ENCODE measurements at regions not wholly inside any gene's neighbourhood (a gene's known extent, or its start where the extent isn't known, plus 50 kb on each side); places are given as distances from the start of the nearest gene placed in this dataset.
"Not testable (repeated sequence)": the region's sequence is repeated elsewhere in the genome, so short reads cannot be mapped to it uniquely, and the experiment has no call there.

DNA sequence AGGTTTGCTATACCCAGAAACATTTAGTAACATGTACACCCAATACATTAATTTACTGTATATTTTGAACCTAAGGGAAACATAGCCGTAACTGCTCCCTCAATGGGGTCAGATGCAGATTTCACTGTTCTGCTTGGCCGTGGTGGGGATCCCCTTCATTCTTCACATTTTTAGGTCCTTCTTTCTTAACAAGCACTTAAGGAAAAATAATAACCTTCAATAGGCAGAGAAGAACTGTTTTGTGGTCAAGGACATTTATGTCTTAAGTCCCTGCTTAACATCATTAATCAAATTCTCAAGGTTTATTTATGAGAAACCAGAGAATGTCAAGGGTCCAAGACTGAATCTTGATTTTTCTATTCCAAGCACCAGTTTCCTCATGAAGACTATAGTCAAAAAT lies 592.1 kb upstream of the ANKRD30A start:
- no peaks in the 10 kb centered on the region for H3K36me3 Mint-ChIP-seq (ENCODE audit: insufficient read depth in 2 of 2)
- H3K4me3 Mint-ChIP-seq, result no peak overlapping the region
- peaks cover 0 to 6% of the 10 kb centered on the region in 2 donors for H3K9me3 Mint-ChIP-seq
- ATAC-seq (replicated peaks in 1 of 2), result no peak
- no peak overlapping the region for H3K27ac Mint-ChIP-seq
- no peaks in the 10 kb centered on the region for H3K4me1 Mint-ChIP-seq (ENCODE audit: low read depth)
- H3K27me3 Mint-ChIP-seq (ENCODE audit: low read depth), result no peaks in the 10 kb centered on the region
- no peak for DNase-seq

DNA sequence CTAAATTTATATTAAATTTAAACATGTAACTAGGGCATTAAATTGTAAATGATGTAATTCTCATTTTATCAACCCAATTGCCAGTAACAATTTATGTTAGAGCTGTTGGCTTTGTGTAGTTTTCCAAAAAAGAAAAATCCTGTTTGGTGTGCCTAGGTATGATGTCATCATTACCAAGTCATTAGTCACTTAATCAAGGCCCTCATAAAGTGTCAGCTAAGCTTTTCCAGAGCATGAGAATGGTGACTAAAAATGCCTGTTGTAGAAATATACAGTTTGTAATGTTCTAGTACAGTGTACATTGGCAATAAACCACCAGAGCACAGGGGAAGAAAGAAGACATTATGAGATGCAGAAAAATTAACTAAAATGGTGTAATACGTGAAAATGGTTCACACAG lies 593.8 kb upstream of the ANKRD30A start:
- Mint-ChIP-seq H3K27me3 (ENCODE audit: low read depth) (no peaks in the 10 kb centered on the region), H3K9me3 (peaks cover 2 to 6% of the 10 kb centered on the region in 2 donors), H3K4me3 (no peak overlapping the region), H3K4me1 (ENCODE audit: low read depth) (no peaks in the 10 kb centered on the region), H3K36me3 (ENCODE audit: insufficient read depth in 2 of 2) (no peaks in the 10 kb centered on the region), H3K27ac (no peak overlapping the region)
- DNase-seq (no peak), ATAC-seq (replicated peaks in 1 of 2) (no peak)

DNA sequence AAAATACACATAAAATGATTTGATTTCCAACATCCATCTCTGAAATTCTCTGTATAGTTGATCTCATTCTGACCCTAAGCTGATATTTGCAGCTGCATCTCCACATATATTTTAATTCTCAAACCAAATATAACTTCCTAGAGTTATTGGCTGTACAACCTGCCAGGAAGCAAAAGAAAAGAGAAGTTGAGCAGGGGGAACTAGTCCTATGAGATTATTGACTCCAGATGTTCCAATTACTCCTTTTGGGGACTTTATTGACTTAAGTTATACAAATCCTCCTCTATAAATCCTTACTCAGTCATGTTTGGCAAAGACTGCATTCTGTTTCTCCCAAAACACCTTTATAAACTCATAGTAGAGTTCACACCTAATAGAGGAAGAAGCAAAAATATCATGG lies 599.4 kb upstream of the ANKRD30A start:
- H3K27ac Mint-ChIP-seq, result no peak overlapping the region
- DNase-seq (no peak), ATAC-seq (replicated peaks in 1 of 2) (no peak)
- H3K36me3 Mint-ChIP-seq (ENCODE audit: insufficient read depth in 2 of 2), result no peaks in the 10 kb centered on the region
- H3K4me3 Mint-ChIP-seq, result no peak overlapping the region
- H3K4me1 Mint-ChIP-seq (ENCODE audit: low read depth), result no peaks in the 10 kb centered on the region
- peaks cover 3 to 8% of the 10 kb centered on the region in 2 donors for H3K9me3 Mint-ChIP-seq
- H3K27me3 Mint-ChIP-seq (ENCODE audit: low read depth), result no peaks in the 10 kb centered on the region

DNA sequence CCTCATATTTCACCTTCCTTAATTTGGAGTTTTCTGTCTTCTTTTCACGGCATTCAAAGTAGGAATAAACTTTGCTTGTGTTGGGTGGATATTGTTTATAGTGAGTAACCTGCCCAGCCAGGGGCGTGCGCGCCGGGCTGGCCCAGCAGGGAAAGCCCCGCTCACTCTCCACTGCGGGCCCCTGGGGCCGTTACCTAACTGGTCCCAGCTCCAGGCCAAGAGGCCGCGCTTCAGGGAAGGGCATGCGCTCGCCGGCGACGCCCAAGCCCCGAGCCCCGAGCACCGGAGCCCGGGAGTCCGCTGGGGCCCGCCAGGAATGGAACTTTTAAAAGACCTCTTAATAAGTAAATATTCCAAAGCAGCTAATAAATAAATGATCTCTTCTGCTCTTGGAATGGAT lies 601.3 kb upstream of the ANKRD30A start:
- H3K27me3 Mint-ChIP-seq (ENCODE audit: low read depth); H3K36me3 Mint-ChIP-seq (ENCODE audit: insufficient read depth in 2 of 2); H3K4me3 Mint-ChIP-seq; H3K4me1 Mint-ChIP-seq (ENCODE audit: low read depth); ATAC-seq (replicated peaks in 1 of 2); H3K27ac Mint-ChIP-seq; DNase-seq: not testable (repeated sequence)
- H3K9me3 Mint-ChIP-seq, result peaks cover 3 to 13% of the 10 kb centered on the region in 2 donors

DNA sequence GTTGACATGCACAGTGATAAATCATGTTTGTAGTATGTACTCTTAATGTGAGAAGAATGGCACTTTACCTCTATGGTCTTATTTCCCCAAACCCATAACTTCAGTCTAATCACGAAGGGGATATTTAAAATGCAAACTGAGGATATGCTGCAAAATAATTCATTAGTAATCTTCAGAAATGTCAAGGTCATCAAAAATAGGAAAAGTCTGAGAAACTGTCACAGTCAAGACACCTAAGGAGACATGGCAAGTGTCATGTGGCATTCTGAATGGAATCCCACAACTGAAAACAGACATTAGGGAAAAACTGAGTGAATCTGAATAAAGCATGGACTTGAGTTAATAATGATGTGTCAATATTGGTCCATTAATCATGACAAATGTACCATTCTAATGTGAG lies 605.5 kb upstream of the ANKRD30A start:
- peaks cover 2 to 11% of the 10 kb centered on the region in 2 donors for H3K9me3 Mint-ChIP-seq

GRCh38 chr10:36516281-36516680 lies 609.1 kb upstream of the ANKRD30A start:
- H3K4me1 Mint-ChIP-seq (ENCODE audit: low read depth), result no peaks in the 10 kb centered on the region
- H3K27ac Mint-ChIP-seq, result no peak overlapping the region
- H3K36me3 Mint-ChIP-seq (ENCODE audit: insufficient read depth in 2 of 2), result no peaks in the 10 kb centered on the region
- no peaks in the 10 kb centered on the region for H3K27me3 Mint-ChIP-seq (ENCODE audit: low read depth)
- DNase-seq (no peak), ATAC-seq (replicated peaks in 1 of 2) (no peak)
- H3K9me3 Mint-ChIP-seq, result peaks cover 2 to 11% of the 10 kb centered on the region in 2 donors
- no peak overlapping the region for H3K4me3 Mint-ChIP-seq

More for the DNA sequence above, 605.5 kb upstream of the ANKRD30A start:
- H3K36me3 Mint-ChIP-seq (ENCODE audit: insufficient read depth in 2 of 2), result no peaks in the 10 kb centered on the region
- no peaks in the 10 kb centered on the region for H3K4me1 Mint-ChIP-seq (ENCODE audit: low read depth)
- ATAC-seq (replicated peaks in 1 of 2) (no peak), DNase-seq (no peak)
- H3K27me3 Mint-ChIP-seq (ENCODE audit: low read depth), result no peaks in the 10 kb centered on the region
- H3K4me3 Mint-ChIP-seq, result no peak overlapping the region
- H3K27ac Mint-ChIP-seq, result no peak overlapping the region

GRCh38 chr10:36515319-36515718 lies 610.1 kb upstream of the ANKRD30A start:
- no peaks in the 10 kb centered on the region for H3K36me3 Mint-ChIP-seq (ENCODE audit: insufficient read depth in 2 of 2)
- peaks cover 2 to 14% of the 10 kb centered on the region in 2 donors for H3K9me3 Mint-ChIP-seq
- H3K27ac Mint-ChIP-seq, result no peak overlapping the region
- H3K4me3 Mint-ChIP-seq, result no peak overlapping the region
- DNase-seq, result no peak
- no peak for ATAC-seq (replicated peaks in 1 of 2)
- no peaks in the 10 kb centered on the region for H3K4me1 Mint-ChIP-seq (ENCODE audit: low read depth)
- no peaks in the 10 kb centered on the region for H3K27me3 Mint-ChIP-seq (ENCODE audit: low read depth)

DNA sequence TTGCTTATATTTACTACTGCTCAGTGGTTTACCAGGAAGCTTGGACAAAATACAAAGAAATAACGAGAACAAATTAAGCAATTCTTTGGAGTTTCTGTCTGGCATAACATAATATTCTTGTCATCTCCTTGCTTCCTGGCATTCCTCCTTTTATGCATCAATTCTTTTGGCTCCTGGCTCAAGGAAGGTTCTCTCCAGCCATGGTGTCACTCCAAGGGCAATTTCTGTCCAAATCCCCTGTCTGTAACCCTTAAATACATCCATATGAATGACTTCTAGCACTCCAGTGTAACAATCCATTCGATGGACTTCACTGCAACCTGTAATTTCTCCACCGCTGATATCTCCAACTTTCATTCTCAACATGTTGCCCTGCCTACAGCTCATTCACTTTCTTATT lies 617.7 kb upstream of the ANKRD30A start:
- Mint-ChIP-seq H3K27ac (no peak overlapping the region), H3K4me1 (ENCODE audit: low read depth) (no peaks in the 10 kb centered on the region), H3K4me3 (no peak overlapping the region), H3K9me3 (peaks cover 3 to 14% of the 10 kb centered on the region in 2 donors), H3K36me3 (ENCODE audit: insufficient read depth in 2 of 2) (no peaks in the 10 kb centered on the region), H3K27me3 (ENCODE audit: low read depth) (no peaks in the 10 kb centered on the region)
- no peak for ATAC-seq (replicated peaks in 1 of 2)
- no peak for DNase-seq

GRCh38 chr10:36506697-36507496 lies 618.5 kb upstream of the ANKRD30A start:
- H3K27me3 Mint-ChIP-seq (ENCODE audit: low read depth), result no peaks in the 10 kb centered on the region
- no peak overlapping the region for H3K4me3 Mint-ChIP-seq
- H3K36me3 Mint-ChIP-seq (ENCODE audit: insufficient read depth in 2 of 2), result no peaks in the 10 kb centered on the region
- no peak for DNase-seq
- no peaks in the 10 kb centered on the region for H3K4me1 Mint-ChIP-seq (ENCODE audit: low read depth)
- H3K9me3 Mint-ChIP-seq, result peaks cover 3 to 14% of the 10 kb centered on the region in 2 donors
- no peak for ATAC-seq (replicated peaks in 1 of 2)
- H3K27ac Mint-ChIP-seq, result no peak overlapping the region

DNA sequence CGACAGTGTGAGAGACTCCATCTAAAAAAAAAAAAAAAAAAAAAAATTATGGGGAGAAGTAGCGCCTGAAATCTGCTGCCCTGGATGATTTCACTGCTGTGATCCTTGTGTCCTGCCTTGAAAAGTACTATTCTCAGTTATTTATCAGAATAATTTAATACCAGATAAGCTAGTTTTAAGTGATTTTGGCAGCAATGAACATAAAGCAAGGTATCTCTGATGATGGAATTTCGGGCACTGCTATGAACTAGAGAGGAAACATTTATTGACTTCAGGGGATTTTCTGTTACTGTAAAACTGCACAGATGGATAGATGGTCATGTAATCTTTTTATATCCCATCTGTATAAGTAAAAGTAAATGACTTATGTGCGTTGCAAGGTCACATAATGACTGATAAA lies 619.1 kb upstream of the ANKRD30A start:
- Mint-ChIP-seq H3K36me3 (ENCODE audit: insufficient read depth in 2 of 2) (no peaks in the 10 kb centered on the region), H3K27ac (no peak overlapping the region), H3K9me3 (peaks cover 3 to 12% of the 10 kb centered on the region in 2 donors), H3K27me3 (ENCODE audit: low read depth) (no peaks in the 10 kb centered on the region), H3K4me3 (no peak overlapping the region), H3K4me1 (ENCODE audit: low read depth) (no peaks in the 10 kb centered on the region)
- ATAC-seq (replicated peaks in 1 of 2), result no peak
- DNase-seq, result no peak

DNA sequence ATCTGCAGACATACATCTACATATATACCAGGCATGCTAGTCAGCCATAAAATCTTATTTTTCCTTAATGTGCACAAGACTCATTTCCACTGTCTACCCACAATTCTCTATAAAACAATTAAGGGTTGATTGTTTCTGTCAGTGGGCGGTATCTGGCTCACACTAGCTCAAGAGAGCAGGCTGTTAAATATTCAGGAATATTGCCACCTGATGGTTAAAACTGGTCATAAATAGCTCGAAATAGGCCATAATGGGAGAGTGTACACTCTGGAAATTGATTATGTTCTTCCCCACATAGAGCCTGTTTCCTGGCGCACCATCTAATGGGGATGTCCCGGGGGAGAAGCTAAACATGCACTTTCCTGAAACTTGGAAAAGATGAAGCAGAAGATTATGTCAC lies 620.6 kb upstream of the ANKRD30A start:
- H3K4me1 Mint-ChIP-seq (ENCODE audit: low read depth), result no peaks in the 10 kb centered on the region
- H3K27ac Mint-ChIP-seq, result no peak overlapping the region
- no peak for DNase-seq
- no peak overlapping the region for H3K4me3 Mint-ChIP-seq
- H3K36me3 Mint-ChIP-seq (ENCODE audit: insufficient read depth in 2 of 2), result no peaks in the 10 kb centered on the region
- no peak for ATAC-seq (replicated peaks in 1 of 2)
- peaks cover 3 to 9% of the 10 kb centered on the region in 2 donors for H3K9me3 Mint-ChIP-seq
- H3K27me3 Mint-ChIP-seq (ENCODE audit: low read depth), result no peaks in the 10 kb centered on the region

DNA sequence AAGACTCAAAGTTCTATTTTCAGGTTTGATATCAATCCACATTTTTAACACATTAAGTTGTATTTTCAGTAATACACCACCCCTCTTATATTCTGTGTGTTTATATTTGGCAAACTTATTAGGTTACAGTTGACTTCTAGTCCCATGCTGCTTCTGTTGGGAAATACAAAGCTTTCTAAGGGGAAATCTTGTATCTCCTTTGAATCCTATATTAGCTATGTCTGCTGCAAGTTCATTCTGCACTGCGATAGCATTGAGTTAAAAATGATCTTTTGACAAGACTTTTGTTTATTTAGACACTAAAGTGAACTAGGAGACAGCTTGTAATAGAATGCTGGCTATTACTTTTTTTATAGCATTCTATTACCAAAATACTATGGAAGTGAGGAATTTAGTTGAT lies 625.1 kb upstream of the ANKRD30A start:
- Mint-ChIP-seq H3K27me3 (ENCODE audit: low read depth) (no peaks in the 10 kb centered on the region), H3K27ac (no peak overlapping the region), H3K4me3 (no peak overlapping the region), H3K9me3 (peaks cover 3 to 8% of the 10 kb centered on the region in 2 donors), H3K36me3 (ENCODE audit: insufficient read depth in 2 of 2) (no peaks in the 10 kb centered on the region), H3K4me1 (ENCODE audit: low read depth) (no peaks in the 10 kb centered on the region)
- ATAC-seq (replicated peaks in 1 of 2) (no peak), DNase-seq (no peak)

- Mint-ChIP-seq H3K4me3 (no peak overlapping the region), H3K27me3 (ENCODE audit: low read depth) (no peaks in the 10 kb centered on the region), H3K4me1 (ENCODE audit: low read depth) (no peaks in the 10 kb centered on the region), H3K9me3 (peaks cover 3 to 10% of the 10 kb centered on the region in 2 donors), H3K36me3 (ENCODE audit: insufficient read depth in 2 of 2) (no peaks in the 10 kb centered on the region), H3K27ac (no peak overlapping the region)
- no peak for DNase-seq
- no peak for ATAC-seq (replicated peaks in 1 of 2)
These were observed 625.7 kb upstream of the ANKRD30A start for GRCh38 chr10:36499693-36500092.

DNA sequence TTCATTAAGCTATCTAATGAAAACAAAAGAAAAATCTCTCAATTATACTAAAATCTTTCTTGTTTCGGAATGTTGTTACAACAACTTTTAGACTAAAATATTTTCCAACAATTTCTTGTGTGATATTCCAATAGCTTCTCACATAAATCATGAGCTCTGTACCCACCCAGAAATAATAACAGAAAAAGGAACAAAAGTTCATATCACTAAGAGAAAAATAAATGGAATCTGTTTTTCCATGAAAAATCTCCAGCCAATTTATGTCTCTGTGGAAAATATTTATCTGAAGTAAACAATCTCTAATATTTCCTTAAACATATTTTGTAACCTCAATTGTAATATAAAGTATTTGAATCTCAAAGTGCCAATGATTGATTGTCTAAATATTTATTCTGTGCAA lies 628.6 kb upstream of the ANKRD30A start:
- Mint-ChIP-seq H3K4me3 (no peak overlapping the region), H3K4me1 (ENCODE audit: low read depth) (no peaks in the 10 kb centered on the region), H3K27ac (no peak overlapping the region), H3K36me3 (ENCODE audit: insufficient read depth in 2 of 2) (no peaks in the 10 kb centered on the region), H3K9me3 (peaks cover 2 to 10% of the 10 kb centered on the region in 2 donors), H3K27me3 (ENCODE audit: low read depth) (no peaks in the 10 kb centered on the region)
- DNase-seq (no peak), ATAC-seq (replicated peaks in 1 of 2) (no peak)
